Stomach (tissue), 8 donors: ENCODE measurements at regions not wholly inside any gene's neighbourhood (a gene's known extent, or its start where the extent isn't known, plus 50 kb on each side); places are given as distances from the start of the nearest gene placed in this dataset.

Source experiments
- DNase-seq, 2 donors: peaks; one replicate each; pipeline versions ENCODE4 v3.0.0 to v3.0.0-alpha.2; 2013 to 2019
- H3K27ac ChIP-seq, 5 donors: fragments of 200-600 bp in 4 of 5; sonication (generic) in 4 of 5; one replicate each; pipeline ENCODE4 v1.5.1; 2013 to 2019; ENCODE audit warnings: mild to moderate bottlenecking in 1 of 5, moderate library complexity in 1 of 5
- H3K27me3 ChIP-seq, 3 donors: fragments of 200-600 bp; sonication (generic); one replicate each; pipeline ENCODE4 v1.5.1; 2017 to 2019; ENCODE audit warnings: mixed run types in 1 of 3
- H3K36me3 ChIP-seq, 4 donors: fragments of 200-600 bp; sonication (generic); 1 replicate in 3 of 4; 2 replicates in 1 of 4; pipeline ENCODE4 v1.5.1; 2016 to 2019
- H3K4me1 ChIP-seq, 4 donors: fragments of 200-600 bp; sonication (generic); one replicate each; pipeline ENCODE4 v1.5.1; 2016 to 2019
- H3K4me3 ChIP-seq, 4 donors: fragments of 200-600 bp; sonication (generic) in 3 of 4; one replicate each; pipeline ENCODE4 v1.5.1; 2016 to 2019; ENCODE audit warnings: mild to moderate bottlenecking in 1 of 4
- H3K9me3 ChIP-seq, 4 donors: fragments of 200-600 bp; sonication (generic); one replicate each; pipeline ENCODE4 v1.5.1; 2016 to 2019
- CTCF ChIP-seq, 7 experiments: fragments of 450-650 bp in 4 of 7; fragments of 200-600 bp in 3 of 7; sonication (generic) in 3 of 7; IDR thresholded peaks; one replicate each; pipeline ENCODE4 v1.5.1; 2016 to 2019; ENCODE audit warnings: antibody characterized with exemption in 7 of 7, control low read depth in 2 of 7, mild to moderate bottlenecking in 1 of 7
- EP300 ChIP-seq: sonication (generic); formaldehyde crosslinking; IDR thresholded peaks from one replicate; pipeline ENCODE4 v1.6.1; 2017; ENCODE audit warnings: antibody characterized with exemption
- POLR2A ChIP-seq, 4 donors: fragments of 450-650 bp; IDR thresholded peaks; one replicate each; pipeline ENCODE4 v1.6.1; 2016; ENCODE audit warnings: antibody characterized with exemption in 4 of 4, control low read depth in 2 of 4, mild to moderate bottlenecking in 1 of 4, moderate library complexity in 1 of 4
- POLR2AphosphoS5 ChIP-seq, 3 donors: sonication (generic); formaldehyde crosslinking; IDR thresholded peaks; one replicate each; pipeline ENCODE4 v1.6.1; 2016; ENCODE audit warnings: antibody characterized with exemption in 3 of 3
- WGBS, 5 donors: extraction: QIAGEN DNeasy Blood & Tissue Kit in 3 of 5; methylation state at CpG; one replicate each; pipeline versions ENCODE4 v1.1.5 to v1.1.7; 2013 to 2018; 5-methylcytosine and 5-hydroxymethylcytosine counted together
- intact Hi-C: fragments of 100-400 bp; cut with DNase I; formaldehyde crosslinking; loops from one replicate; pipeline ENCODE4 v1.15.1; 2023; ENCODE audit warnings: low total_unique reads
- donor health status: healthy with polysubstance abuse.
- donor health status: Bipolar disorder and iron deficiency.
- donor health status: healthy.

- Histone ChIP-seq H3K9me3 (no peaks in the 10 kb centered on the region), H3K4me1 (no peaks in the 10 kb centered on the region), H3K27me3 (peaks cover 0 to 9% (median 0%) of the 10 kb centered on the region in 3 donors), H3K4me3 (no peak overlapping the region), H3K36me3 (no peaks in the 10 kb centered on the region), H3K27ac (no peak overlapping the region)
- intact Hi-C loops = no loop called here
- TF ChIP-seq POLR2A (IDR thresholded peaks at IDR 0.05) = no peak
- no peak for TF ChIP-seq EP300
- TF ChIP-seq POLR2AphosphoS5 (IDR thresholded peaks at IDR 0.05) = no peak
- TF ChIP-seq CTCF (IDR thresholded peaks at IDR 0.05) = no peak
- WGBS, 5 donors = 66 to 82% (median 72%) methylated on average over 5 of the region's 5 CpGs
- DNase-seq = no peak
Measured at GRCh38 chr4:189500970-189501369, 439.7 kb upstream of the FRG1 start.

- Histone ChIP-seq H3K36me3 (no peaks in the 10 kb centered on the region), H3K27ac (no peak overlapping the region), H3K27me3 (peaks cover 0 to 6% (median 0%) of the 10 kb centered on the region in 3 donors), H3K9me3 (no peaks in the 10 kb centered on the region), H3K4me1 (no peaks in the 10 kb centered on the region), H3K4me3 (no peak overlapping the region)
- TF ChIP-seq EP300 (no peak), POLR2AphosphoS5 (IDR thresholded peaks at IDR 0.05) (no peak), POLR2A (IDR thresholded peaks at IDR 0.05) (no peak), CTCF (IDR thresholded peaks at IDR 0.05) (no peak)
- WGBS, 5 donors = 78 to 87% (median 83%) methylated on average over 12 of the region's 12 CpGs
- intact Hi-C loops = no loop called here
- no peak for DNase-seq
Measured at GRCh38 chr4:189502841-189503435, 437.7 kb upstream of the FRG1 start.

- Histone ChIP-seq H3K4me1 (no peaks in the 10 kb centered on the region), H3K4me3 (no peak overlapping the region), H3K27me3 (no peaks in the 10 kb centered on the region), H3K9me3 (no peaks in the 10 kb centered on the region), H3K27ac (no peak overlapping the region), H3K36me3 (no peaks in the 10 kb centered on the region)
- no peak for TF ChIP-seq EP300
- TF ChIP-seq POLR2A (IDR thresholded peaks at IDR 0.05) = no peak
- TF ChIP-seq POLR2AphosphoS5 (IDR thresholded peaks at IDR 0.05) = no peak
- TF ChIP-seq CTCF (IDR thresholded peaks at IDR 0.05) = no peak
- WGBS, 5 donors = 51 to 73% (median 60%) methylated on average over 2 of the region's 2 CpGs
- no peak for DNase-seq
- intact Hi-C loops = no loop called here
Measured at GRCh38 chr4:189504220-189504619, 436.5 kb upstream of the FRG1 start.

GRCh38 chr4:189505380-189505779 is 435.3 kb upstream of the FRG1 start:
- intact Hi-C loops = no loop called here
- H3K27me3 ChIP-seq = no peaks in the 10 kb centered on the region
- no peaks in the 10 kb centered on the region for H3K4me1 ChIP-seq
- DNase-seq = no peak
- no peaks in the 10 kb centered on the region for H3K36me3 ChIP-seq
- no peaks in the 10 kb centered on the region for H3K9me3 ChIP-seq
- H3K4me3 ChIP-seq = no peak overlapping the region
- TF ChIP-seq POLR2A (IDR thresholded peaks at IDR 0.05) = no peak
- TF ChIP-seq CTCF (IDR thresholded peaks at IDR 0.05) = no peak
- TF ChIP-seq POLR2AphosphoS5 (IDR thresholded peaks at IDR 0.05) = no peak
- TF ChIP-seq EP300 = no peak
- 86 to 97% (median 91%) methylated on average over 3 of the region's 3 CpGs for WGBS, 5 donors
- no peak overlapping the region for H3K27ac ChIP-seq
